Fibroblast of lung (primary cell): ENCODE measurements at regions not wholly inside any gene's neighbourhood (a gene's known extent, or its start where the extent isn't known, plus 50 kb on each side); places are given as distances from the start of the nearest gene placed in this dataset.

ENCODE experiments used
- DNase-seq, 2 donors: peaks; one replicate each; pipeline versions ENCODE4 v3.0.0 to v3.0.0-alpha.2; 2010; ENCODE audit warnings: low read depth in 2 of 2
- H2AFZ ChIP-seq: 2 replicates; pipeline ENCODE4 v1.5.1; 2012; ENCODE audit warnings: low read length, control low read depth, inconsistent platforms
- H3K27ac ChIP-seq: 2 replicates; pipeline ENCODE4 v1.5.1; 2011; ENCODE audit warnings: low read length, control low read depth; ENCODE audit not compliant: insufficient read depth
- H3K27me3 ChIP-seq: 2 replicates; pipeline ENCODE4 v1.5.1; 2011; ENCODE audit warnings: mild to moderate bottlenecking, low read length; ENCODE audit not compliant: control insufficient read depth, insufficient read depth
- H3K36me3 ChIP-seq: 2 replicates; pipeline ENCODE4 v1.5.1; 2011; ENCODE audit warnings: low read length; ENCODE audit not compliant: control insufficient read depth, insufficient read depth
- H3K4me1 ChIP-seq: 2 replicates; pipeline ENCODE4 v1.5.1; 2011; ENCODE audit warnings: low read length; ENCODE audit not compliant: control insufficient read depth, insufficient read depth; ENCODE audit errors: extremely low read depth
- H3K4me2 ChIP-seq: 2 replicates; pipeline ENCODE4 v1.5.1; 2011; ENCODE audit warnings: low read length, control low read depth; ENCODE audit not compliant: insufficient read depth; ENCODE audit errors: extremely low read depth
- H3K4me3 ChIP-seq, 4 experiments: fragments of 200-600 bp in 1 of 4; sonication (generic) in 1 of 4; replicated peaks in 1 of 4; 2 replicates each; pipeline ENCODE4 v1.5.1; 2011 to 2016; ENCODE audit warnings: low read length in 4 of 4, low read depth in 3 of 4, mild to moderate bottlenecking in 3 of 4, control low read depth in 2 of 4, inconsistent platforms in 1 of 4, mixed read lengths in 1 of 4; ENCODE audit not compliant: insufficient read depth in 1 of 4; ENCODE audit errors: control extremely low read depth in 1 of 4
- H3K79me2 ChIP-seq: 2 replicates; pipeline ENCODE4 v1.5.1; 2012; ENCODE audit warnings: mild to moderate bottlenecking, low read length, inconsistent platforms; ENCODE audit not compliant: control insufficient read depth, insufficient read depth
- H3K9ac ChIP-seq: 2 replicates; pipeline ENCODE4 v1.5.1; 2011; ENCODE audit warnings: mild to moderate bottlenecking, low read length, control low read depth; ENCODE audit not compliant: insufficient read depth
- H3K9me3 ChIP-seq: 2 replicates; pipeline ENCODE4 v1.5.1; 2012; ENCODE audit warnings: low read depth, low read length; ENCODE audit not compliant: control insufficient read depth, insufficient read depth
- H4K20me1 ChIP-seq: 2 replicates; pipeline ENCODE4 v1.5.1; 2011; ENCODE audit warnings: low read length; ENCODE audit not compliant: control insufficient read depth, insufficient read depth; ENCODE audit errors: extremely low read depth
- EZH2 ChIP-seq: IDR thresholded peaks from 2 replicates; pipeline ENCODE4 v1.5.1; 2012; ENCODE audit warnings: low read length, control low read depth, mild to moderate bottlenecking; ENCODE audit errors: missing control alignments
- TF ChIP-seq, protein P1 (sequence below), 2 donors: IDR thresholded peaks in 1 of 2; conservative IDR thresholded peaks in 1 of 2; 1 replicate in 1 of 2; 2 replicates in 1 of 2; pipeline ENCODE4 v1.5.1; 2011 to 2012; ENCODE audit warnings: low read length in 2 of 2, control low read depth in 1 of 2, inconsistent platforms in 1 of 2, low read depth in 1 of 2, mild to moderate bottlenecking in 1 of 2

DNA sequence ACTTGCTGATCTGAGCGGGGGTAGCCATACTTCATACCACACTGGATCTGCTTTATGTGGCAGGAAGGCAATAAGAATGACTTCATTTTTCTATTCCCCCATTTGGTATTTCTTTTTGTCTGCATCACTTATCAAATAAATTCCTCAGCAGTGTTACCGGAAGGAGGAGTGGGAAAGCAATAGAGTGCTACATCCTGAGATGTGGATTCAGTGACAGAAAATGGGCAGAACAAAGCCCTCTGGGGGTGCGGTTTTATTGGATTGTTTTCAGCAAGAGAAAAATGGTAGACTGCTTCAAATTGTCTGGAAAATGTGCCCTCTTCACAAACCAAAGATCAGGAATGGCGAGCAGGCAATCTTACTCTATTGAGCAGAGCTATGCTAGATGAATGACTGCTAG is 751.9 kb upstream of the NEGR1 start:
- DNase-seq, result no peak
- H3K9ac ChIP-seq, result no peak overlapping the region
- H3K27me3 ChIP-seq, result no peaks in the 10 kb centered on the region
- H3K9me3 ChIP-seq, result no peaks in the 10 kb centered on the region
- H3K4me1 ChIP-seq, result no peaks in the 10 kb centered on the region
- no peaks in the 10 kb centered on the region for H3K36me3 ChIP-seq
- TF ChIP-seq, protein P1, sequence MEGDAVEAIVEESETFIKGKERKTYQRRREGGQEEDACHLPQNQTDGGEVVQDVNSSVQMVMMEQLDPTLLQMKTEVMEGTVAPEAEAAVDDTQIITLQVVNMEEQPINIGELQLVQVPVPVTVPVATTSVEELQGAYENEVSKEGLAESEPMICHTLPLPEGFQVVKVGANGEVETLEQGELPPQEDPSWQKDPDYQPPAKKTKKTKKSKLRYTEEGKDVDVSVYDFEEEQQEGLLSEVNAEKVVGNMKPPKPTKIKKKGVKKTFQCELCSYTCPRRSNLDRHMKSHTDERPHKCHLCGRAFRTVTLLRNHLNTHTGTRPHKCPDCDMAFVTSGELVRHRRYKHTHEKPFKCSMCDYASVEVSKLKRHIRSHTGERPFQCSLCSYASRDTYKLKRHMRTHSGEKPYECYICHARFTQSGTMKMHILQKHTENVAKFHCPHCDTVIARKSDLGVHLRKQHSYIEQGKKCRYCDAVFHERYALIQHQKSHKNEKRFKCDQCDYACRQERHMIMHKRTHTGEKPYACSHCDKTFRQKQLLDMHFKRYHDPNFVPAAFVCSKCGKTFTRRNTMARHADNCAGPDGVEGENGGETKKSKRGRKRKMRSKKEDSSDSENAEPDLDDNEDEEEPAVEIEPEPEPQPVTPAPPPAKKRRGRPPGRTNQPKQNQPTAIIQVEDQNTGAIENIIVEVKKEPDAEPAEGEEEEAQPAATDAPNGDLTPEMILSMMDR (conservative IDR thresholded peaks at IDR 0.05 in 1 of 2, IDR thresholded peaks at IDR 0.05 in 1 of 2; ENCODE audit: low read depth in 1 of 2, low read length in 2 of 2), result no peak
- no peak for TF ChIP-seq EZH2
- no peak overlapping the region for H3K27ac ChIP-seq
- no peaks in the 10 kb centered on the region for H3K79me2 ChIP-seq
- no peaks in the 10 kb centered on the region for H4K20me1 ChIP-seq
- H3K4me3 ChIP-seq, result no peak overlapping the region
- H3K4me2 ChIP-seq, result no peak overlapping the region
- no peak overlapping the region for H2AFZ ChIP-seq

DNA sequence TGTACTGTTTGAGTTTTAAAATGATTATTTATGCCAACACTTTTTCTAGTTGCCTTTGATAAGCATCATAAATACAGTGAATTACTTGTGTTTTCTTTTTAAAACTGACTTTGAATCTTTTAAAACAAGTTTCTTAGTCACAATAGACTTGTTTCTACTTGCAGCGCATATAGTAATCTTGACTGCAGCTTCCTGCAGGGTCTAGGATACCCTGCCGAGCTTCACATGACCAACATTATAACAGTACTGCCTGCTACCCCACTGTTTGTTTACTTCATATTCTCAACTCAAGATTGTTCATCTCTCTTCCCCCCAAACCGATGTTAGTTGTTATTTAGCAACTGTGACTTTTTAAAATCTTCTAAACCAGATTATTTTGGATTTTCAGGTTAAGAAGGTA is 751.3 kb upstream of the NEGR1 start:
- H3K4me1 ChIP-seq, result no peaks in the 10 kb centered on the region
- H3K9me3 ChIP-seq, result no peaks in the 10 kb centered on the region
- H3K27ac ChIP-seq, result no peak overlapping the region
- no peaks in the 10 kb centered on the region for H3K36me3 ChIP-seq
- no peak overlapping the region for H2AFZ ChIP-seq
- no peak overlapping the region for H3K9ac ChIP-seq
- no peaks in the 10 kb centered on the region for H3K27me3 ChIP-seq
- H4K20me1 ChIP-seq, result no peaks in the 10 kb centered on the region
- no peak for DNase-seq
- H3K4me2 ChIP-seq, result no peak overlapping the region
- no peak overlapping the region for H3K4me3 ChIP-seq
- H3K79me2 ChIP-seq, result no peaks in the 10 kb centered on the region
- no peak for TF ChIP-seq EZH2
- TF ChIP-seq, protein P1 (conservative IDR thresholded peaks at IDR 0.05 in 1 of 2, IDR thresholded peaks at IDR 0.05 in 1 of 2; ENCODE audit: low read depth in 1 of 2, low read length in 2 of 2), result no peak

DNA sequence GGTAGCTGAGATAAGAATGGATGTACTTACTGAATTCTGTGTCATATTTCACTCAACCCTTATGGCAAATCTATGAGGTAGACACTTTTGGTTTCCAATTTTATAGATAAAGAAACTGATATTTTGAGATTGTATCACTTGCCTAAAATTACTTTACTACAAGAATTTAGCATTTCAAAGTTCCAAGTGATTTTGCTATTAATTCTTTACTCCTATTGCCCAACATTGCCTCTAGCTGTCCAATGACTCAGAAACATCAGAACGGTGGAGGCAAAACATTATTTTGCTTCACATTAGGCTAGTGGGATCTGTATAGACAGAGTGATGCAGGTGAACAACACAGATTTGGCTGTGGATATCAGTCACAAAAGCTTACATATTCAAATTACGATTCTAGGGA is 747.2 kb upstream of the NEGR1 start:
- TF ChIP-seq, protein P1 (conservative IDR thresholded peaks at IDR 0.05 in 1 of 2, IDR thresholded peaks at IDR 0.05 in 1 of 2; ENCODE audit: low read depth in 1 of 2, low read length in 2 of 2), result no peak
- no peak for TF ChIP-seq EZH2
- H3K79me2 ChIP-seq, result no peaks in the 10 kb centered on the region

More for the DNA sequence above, 747.2 kb upstream of the NEGR1 start:
- H3K4me1 ChIP-seq, result no peaks in the 10 kb centered on the region
- no peak for DNase-seq
- no peak overlapping the region for H3K4me2 ChIP-seq
- no peak overlapping the region for H3K4me3 ChIP-seq
- H4K20me1 ChIP-seq, result no peaks in the 10 kb centered on the region
- no peak overlapping the region for H3K9ac ChIP-seq
- H3K27me3 ChIP-seq, result no peaks in the 10 kb centered on the region
- no peak overlapping the region for H3K27ac ChIP-seq
- no peaks in the 10 kb centered on the region for H3K9me3 ChIP-seq
- H2AFZ ChIP-seq, result no peak overlapping the region
- no peaks in the 10 kb centered on the region for H3K36me3 ChIP-seq
